ENCODE measurements at regions not wholly inside any gene's neighbourhood (a gene's known extent, or its start where the extent isn't known, plus 50 kb on each side); places are given as distances from the start of the nearest gene placed in this dataset.

DNA sequence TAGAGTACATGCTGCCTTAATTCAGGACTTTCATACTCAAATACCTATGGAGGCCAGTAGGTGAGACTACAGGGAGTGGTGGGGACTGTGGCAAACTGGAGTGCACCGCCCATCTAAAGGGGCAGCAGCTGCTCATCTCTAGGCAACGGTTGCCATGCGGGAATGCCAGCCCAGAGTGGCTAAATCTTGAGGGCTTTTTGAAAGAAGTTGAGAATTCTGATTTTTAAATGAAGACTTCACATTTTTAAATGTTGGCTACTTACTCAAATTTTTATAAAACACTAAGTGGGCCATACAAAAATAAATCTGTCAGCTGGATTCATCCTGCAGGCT is 90.8 kb upstream of the PRR23E start:
- TF ChIP-seq, protein P1, sequence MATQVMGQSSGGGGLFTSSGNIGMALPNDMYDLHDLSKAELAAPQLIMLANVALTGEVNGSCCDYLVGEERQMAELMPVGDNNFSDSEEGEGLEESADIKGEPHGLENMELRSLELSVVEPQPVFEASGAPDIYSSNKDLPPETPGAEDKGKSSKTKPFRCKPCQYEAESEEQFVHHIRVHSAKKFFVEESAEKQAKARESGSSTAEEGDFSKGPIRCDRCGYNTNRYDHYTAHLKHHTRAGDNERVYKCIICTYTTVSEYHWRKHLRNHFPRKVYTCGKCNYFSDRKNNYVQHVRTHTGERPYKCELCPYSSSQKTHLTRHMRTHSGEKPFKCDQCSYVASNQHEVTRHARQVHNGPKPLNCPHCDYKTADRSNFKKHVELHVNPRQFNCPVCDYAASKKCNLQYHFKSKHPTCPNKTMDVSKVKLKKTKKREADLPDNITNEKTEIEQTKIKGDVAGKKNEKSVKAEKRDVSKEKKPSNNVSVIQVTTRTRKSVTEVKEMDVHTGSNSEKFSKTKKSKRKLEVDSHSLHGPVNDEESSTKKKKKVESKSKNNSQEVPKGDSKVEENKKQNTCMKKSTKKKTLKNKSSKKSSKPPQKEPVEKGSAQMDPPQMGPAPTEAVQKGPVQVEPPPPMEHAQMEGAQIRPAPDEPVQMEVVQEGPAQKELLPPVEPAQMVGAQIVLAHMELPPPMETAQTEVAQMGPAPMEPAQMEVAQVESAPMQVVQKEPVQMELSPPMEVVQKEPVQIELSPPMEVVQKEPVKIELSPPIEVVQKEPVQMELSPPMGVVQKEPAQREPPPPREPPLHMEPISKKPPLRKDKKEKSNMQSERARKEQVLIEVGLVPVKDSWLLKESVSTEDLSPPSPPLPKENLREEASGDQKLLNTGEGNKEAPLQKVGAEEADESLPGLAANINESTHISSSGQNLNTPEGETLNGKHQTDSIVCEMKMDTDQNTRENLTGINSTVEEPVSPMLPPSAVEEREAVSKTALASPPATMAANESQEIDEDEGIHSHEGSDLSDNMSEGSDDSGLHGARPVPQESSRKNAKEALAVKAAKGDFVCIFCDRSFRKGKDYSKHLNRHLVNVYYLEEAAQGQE (IDR thresholded peaks at IDR 0.05; ENCODE audit: unreplicated experiment), result no peak
- TF ChIP-seq, protein P2, sequence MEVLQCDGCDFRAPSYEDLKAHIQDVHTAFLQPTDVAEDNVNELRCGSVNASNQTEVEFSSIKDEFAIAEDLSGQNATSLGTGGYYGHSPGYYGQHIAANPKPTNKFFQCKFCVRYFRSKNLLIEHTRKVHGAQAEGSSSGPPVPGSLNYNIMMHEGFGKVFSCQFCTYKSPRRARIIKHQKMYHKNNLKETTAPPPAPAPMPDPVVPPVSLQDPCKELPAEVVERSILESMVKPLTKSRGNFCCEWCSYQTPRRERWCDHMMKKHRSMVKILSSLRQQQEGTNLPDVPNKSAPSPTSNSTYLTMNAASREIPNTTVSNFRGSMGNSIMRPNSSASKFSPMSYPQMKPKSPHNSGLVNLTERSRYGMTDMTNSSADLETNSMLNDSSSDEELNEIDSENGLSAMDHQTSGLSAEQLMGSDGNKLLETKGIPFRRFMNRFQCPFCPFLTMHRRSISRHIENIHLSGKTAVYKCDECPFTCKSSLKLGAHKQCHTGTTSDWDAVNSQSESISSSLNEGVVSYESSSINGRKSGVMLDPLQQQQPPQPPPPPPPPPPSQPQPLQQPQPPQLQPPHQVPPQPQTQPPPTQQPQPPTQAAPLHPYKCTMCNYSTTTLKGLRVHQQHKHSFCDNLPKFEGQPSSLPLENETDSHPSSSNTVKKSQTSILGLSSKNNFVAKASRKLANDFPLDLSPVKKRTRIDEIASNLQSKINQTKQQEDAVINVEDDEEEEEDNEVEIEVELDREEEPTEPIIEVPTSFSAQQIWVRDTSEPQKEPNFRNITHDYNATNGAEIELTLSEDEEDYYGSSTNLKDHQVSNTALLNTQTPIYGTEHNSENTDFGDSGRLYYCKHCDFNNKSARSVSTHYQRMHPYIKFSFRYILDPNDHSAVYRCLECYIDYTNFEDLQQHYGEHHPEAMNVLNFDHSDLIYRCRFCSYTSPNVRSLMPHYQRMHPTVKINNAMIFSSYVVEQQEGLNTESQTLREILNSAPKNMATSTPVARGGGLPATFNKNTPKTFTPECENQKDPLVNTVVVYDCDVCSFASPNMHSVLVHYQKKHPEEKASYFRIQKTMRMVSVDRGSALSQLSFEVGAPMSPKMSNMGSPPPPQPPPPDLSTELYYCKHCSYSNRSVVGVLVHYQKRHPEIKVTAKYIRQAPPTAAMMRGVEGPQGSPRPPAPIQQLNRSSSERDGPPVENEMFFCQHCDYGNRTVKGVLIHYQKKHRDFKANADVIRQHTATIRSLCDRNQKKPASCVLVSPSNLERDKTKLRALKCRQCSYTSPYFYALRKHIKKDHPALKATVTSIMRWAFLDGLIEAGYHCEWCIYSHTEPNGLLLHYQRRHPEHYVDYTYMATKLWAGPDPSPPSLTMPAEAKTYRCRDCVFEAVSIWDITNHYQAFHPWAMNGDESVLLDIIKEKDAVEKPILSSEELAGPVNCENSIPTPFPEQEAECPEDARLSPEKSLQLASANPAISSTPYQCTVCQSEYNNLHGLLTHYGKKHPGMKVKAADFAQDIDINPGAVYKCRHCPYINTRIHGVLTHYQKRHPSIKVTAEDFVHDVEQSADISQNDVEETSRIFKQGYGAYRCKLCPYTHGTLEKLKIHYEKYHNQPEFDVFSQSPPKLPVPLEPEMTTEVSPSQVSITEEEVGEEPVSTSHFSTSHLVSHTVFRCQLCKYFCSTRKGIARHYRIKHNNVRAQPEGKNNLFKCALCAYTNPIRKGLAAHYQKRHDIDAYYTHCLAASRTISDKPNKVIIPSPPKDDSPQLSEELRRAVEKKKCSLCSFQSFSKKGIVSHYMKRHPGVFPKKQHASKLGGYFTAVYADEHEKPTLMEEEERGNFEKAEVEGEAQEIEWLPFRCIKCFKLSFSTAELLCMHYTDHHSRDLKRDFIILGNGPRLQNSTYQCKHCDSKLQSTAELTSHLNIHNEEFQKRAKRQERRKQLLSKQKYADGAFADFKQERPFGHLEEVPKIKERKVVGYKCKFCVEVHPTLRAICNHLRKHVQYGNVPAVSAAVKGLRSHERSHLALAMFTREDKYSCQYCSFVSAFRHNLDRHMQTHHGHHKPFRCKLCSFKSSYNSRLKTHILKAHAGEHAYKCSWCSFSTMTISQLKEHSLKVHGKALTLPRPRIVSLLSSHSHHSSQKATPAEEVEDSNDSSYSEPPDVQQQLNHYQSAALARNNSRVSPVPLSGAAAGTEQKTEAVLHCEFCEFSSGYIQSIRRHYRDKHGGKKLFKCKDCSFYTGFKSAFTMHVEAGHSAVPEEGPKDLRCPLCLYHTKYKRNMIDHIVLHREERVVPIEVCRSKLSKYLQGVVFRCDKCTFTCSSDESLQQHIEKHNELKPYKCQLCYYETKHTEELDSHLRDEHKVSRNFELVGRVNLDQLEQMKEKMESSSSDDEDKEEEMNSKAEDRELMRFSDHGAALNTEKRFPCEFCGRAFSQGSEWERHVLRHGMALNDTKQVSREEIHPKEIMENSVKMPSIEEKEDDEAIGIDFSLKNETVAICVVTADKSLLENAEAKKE (CRISPR knock-in tag; IDR thresholded peaks at IDR 0.05), result no peak
- TF ChIP-seq POLR2AphosphoS5 (IDR thresholded peaks at IDR 0.05; ENCODE audit: low read depth) (no peak), EZH2phosphoT487 (IDR thresholded peaks at IDR 0.05; ENCODE audit: unreplicated experiment) (no peak), EZH2 (IDR thresholded peaks at IDR 0.05; ENCODE audit: low read depth, unreplicated experiment) (no peak)
- TF ChIP-seq, protein P3, sequence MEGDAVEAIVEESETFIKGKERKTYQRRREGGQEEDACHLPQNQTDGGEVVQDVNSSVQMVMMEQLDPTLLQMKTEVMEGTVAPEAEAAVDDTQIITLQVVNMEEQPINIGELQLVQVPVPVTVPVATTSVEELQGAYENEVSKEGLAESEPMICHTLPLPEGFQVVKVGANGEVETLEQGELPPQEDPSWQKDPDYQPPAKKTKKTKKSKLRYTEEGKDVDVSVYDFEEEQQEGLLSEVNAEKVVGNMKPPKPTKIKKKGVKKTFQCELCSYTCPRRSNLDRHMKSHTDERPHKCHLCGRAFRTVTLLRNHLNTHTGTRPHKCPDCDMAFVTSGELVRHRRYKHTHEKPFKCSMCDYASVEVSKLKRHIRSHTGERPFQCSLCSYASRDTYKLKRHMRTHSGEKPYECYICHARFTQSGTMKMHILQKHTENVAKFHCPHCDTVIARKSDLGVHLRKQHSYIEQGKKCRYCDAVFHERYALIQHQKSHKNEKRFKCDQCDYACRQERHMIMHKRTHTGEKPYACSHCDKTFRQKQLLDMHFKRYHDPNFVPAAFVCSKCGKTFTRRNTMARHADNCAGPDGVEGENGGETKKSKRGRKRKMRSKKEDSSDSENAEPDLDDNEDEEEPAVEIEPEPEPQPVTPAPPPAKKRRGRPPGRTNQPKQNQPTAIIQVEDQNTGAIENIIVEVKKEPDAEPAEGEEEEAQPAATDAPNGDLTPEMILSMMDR (conservative IDR thresholded peaks at IDR 0.05; ENCODE audit: low read depth in 2 of 2), result no peak

Measured in GM23338 (cell line).